GM23338 (cell line): ENCODE measurements at regions not wholly inside any gene's neighbourhood (a gene's known extent, or its start where the extent isn't known, plus 50 kb on each side); places are given as distances from the start of the nearest gene placed in this dataset.

Source experiments
- ATAC-seq: fragments of 200-7000 bp; cut with Tn5 transposase; 3 replicates; pipeline ENCODE4 v1.9.1; 2020
- DNase-seq: peaks from one replicate; pipeline ENCODE4 v3.0.0-alpha.2; 2015; ENCODE audit warnings: low spot score
- H2AFZ ChIP-seq: fragments of 200-600 bp; sonication (generic); 2 replicates; pipeline ENCODE4 v1.8.0; 2016; ENCODE audit warnings: antibody characterized with exemption, mild to moderate bottlenecking, moderate library complexity
- H3F3A ChIP-seq: fragments of 200-600 bp; sonication (generic); replicated peaks from 2 replicates; pipeline ENCODE4 v1.8.0; 2017; ENCODE audit warnings: antibody characterized with exemption, mixed run types, low read depth
- H3K27ac ChIP-seq: fragments of 200-600 bp; sonication (generic); 2 replicates; pipeline ENCODE4 v1.6.1; 2016; ENCODE audit warnings: low read depth
- H3K27me3 ChIP-seq: fragments of 200-600 bp; sonication (generic); 2 replicates; pipeline ENCODE4 v1.8.0; 2016; ENCODE audit warnings: mild to moderate bottlenecking, mixed run types, moderate library complexity; ENCODE audit not compliant: insufficient read depth
- H3K36me3 ChIP-seq: fragments of 200-600 bp; sonication (generic); 2 replicates; pipeline ENCODE4 v1.8.0; 2016; ENCODE audit warnings: mild to moderate bottlenecking; ENCODE audit not compliant: insufficient read depth
- H3K4me1 ChIP-seq: fragments of 200-600 bp; sonication (generic); 2 replicates; pipeline ENCODE4 v1.8.0; 2016; ENCODE audit warnings: mild to moderate bottlenecking, moderate library complexity; ENCODE audit not compliant: insufficient read depth
- H3K4me2 ChIP-seq: fragments of 200-600 bp; sonication (generic); 2 replicates; pipeline ENCODE4 v1.7.1; 2017; ENCODE audit warnings: mixed run types
- H3K4me3 ChIP-seq: fragments of 200-600 bp; sonication (generic); 2 replicates; pipeline ENCODE4 v1.6.1; 2016; ENCODE audit warnings: mixed run types
- H3K79me2 ChIP-seq: fragments of 200-600 bp; sonication (generic); replicated peaks from 2 replicates; pipeline ENCODE4 v1.8.0; 2017; ENCODE audit warnings: mild to moderate bottlenecking; ENCODE audit not compliant: insufficient read depth
- H3K9me2 ChIP-seq: fragments of 200-600 bp; sonication (generic); 2 replicates; pipeline ENCODE4 v1.8.0; 2017; ENCODE audit not compliant: insufficient read depth
- H4K20me1 ChIP-seq: fragments of 200-600 bp; sonication (generic); replicated peaks from 2 replicates; pipeline ENCODE4 v1.8.0; 2017; ENCODE audit warnings: mild to moderate bottlenecking; ENCODE audit not compliant: insufficient read depth
- H3K27ac Mint-ChIP-seq: 2 replicates; pipeline ENCODE4 v1.8.0; 2020; ENCODE audit warnings: inconsistent platforms, mild to moderate bottlenecking, moderate library complexity, mixed read lengths
- H3K27me3 Mint-ChIP-seq: 3 replicates; pipeline ENCODE4 v1.8.0; 2022; ENCODE audit warnings: low read depth, mild to moderate bottlenecking, moderate library complexity, mixed read lengths, inconsistent platforms; ENCODE audit not compliant: insufficient read depth, poor library complexity
- H3K36me3 Mint-ChIP-seq: 3 replicates; pipeline ENCODE4 v1.8.0; 2021; ENCODE audit warnings: low read depth, mild to moderate bottlenecking, inconsistent platforms, moderate library complexity, mixed read lengths
- H3K4me1 Mint-ChIP-seq: 3 replicates; pipeline ENCODE4 v1.8.0; 2020; ENCODE audit warnings: mild to moderate bottlenecking, inconsistent platforms, mixed read lengths
- H3K4me3 Mint-ChIP-seq: 3 replicates; pipeline ENCODE4 v1.8.0; 2021; ENCODE audit warnings: moderate library complexity, mild to moderate bottlenecking, inconsistent platforms, mixed read lengths
- H3K9me3 Mint-ChIP-seq: 3 replicates; pipeline ENCODE4 v1.8.0; 2020; ENCODE audit warnings: moderate library complexity, mild to moderate bottlenecking, inconsistent platforms, mixed read lengths
- CREB1 ChIP-seq: fragments of 250-450 bp; sonication (Bioruptor Pico); IDR thresholded peaks from 2 replicates; pipeline ENCODE4 v1.5.0; 2020; ENCODE audit warnings: low read depth, mild to moderate bottlenecking, moderate library complexity
- EZH2 ChIP-seq: fragments of 200-600 bp; sonication (generic); IDR thresholded peaks from one replicate; pipeline ENCODE4 v1.8.0; 2017; ENCODE audit warnings: antibody characterized with exemption, mild to moderate bottlenecking, low read depth; ENCODE audit not compliant: unreplicated experiment
- EZH2phosphoT487 ChIP-seq: fragments of 200-600 bp; sonication (generic); IDR thresholded peaks from one replicate; pipeline ENCODE4 v1.8.1; 2018; ENCODE audit warnings: antibody characterized with exemption; ENCODE audit not compliant: unreplicated experiment
- NANOG ChIP-seq: IDR thresholded peaks from 2 replicates; pipeline ENCODE4 v1.6.1; 2016; ENCODE audit warnings: antibody characterized with exemption, borderline replicate concordance
- ZNF114 ChIP-seq: fragments of 250-450 bp; sonication (Bioruptor Pico); IDR thresholded peaks from 2 replicates; pipeline ENCODE4 v1.5.0; 2020; ENCODE audit warnings: mild to moderate bottlenecking, moderate library complexity
- ZNF331 ChIP-seq: fragments of 250-450 bp; sonication (Bioruptor Pico); IDR thresholded peaks from 2 replicates; pipeline ENCODE4 v1.5.0; 2020; ENCODE audit warnings: low read depth, mild to moderate bottlenecking, moderate library complexity
- TF ChIP-seq, protein P1 (sequence below): fragments of 250-450 bp; sonication (Bioruptor Pico); IDR thresholded peaks from 2 replicates; pipeline ENCODE4 v1.5.0; 2020; ENCODE audit warnings: mild to moderate bottlenecking, moderate library complexity
- TF ChIP-seq, protein P2 (sequence below), 2 experiments: fragments of 200-600 bp in 1 of 2; sonication (generic) in 1 of 2; conservative IDR thresholded peaks; 2 replicates each; pipeline versions ENCODE4 v1.5.1 to v1.6.1; 2016 to 2017; ENCODE audit warnings: antibody characterized with exemption in 2 of 2, low read depth in 2 of 2, mild to moderate bottlenecking in 2 of 2, moderate library complexity in 1 of 2

DNA sequence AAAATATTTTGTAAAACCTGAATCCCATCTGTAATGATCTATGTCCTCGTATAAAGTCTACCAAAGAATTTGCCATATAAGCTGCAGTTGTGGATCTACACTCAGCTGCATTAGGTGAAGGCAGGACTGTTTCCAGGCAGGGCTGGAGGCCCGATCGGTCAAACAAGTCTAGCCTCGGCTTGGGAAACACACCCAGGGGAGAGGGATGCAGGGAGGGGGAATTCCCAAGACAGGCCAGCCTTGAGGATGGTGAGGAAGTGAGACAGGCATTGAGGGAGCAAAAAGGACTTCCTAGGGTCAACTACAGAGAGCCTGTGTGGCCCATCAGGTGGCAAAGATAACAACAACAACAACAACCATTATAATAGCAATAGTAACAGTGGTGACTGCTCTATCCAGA is 174.1 kb upstream of the FSTL4 start (continued):
- TF ChIP-seq, protein P1, sequence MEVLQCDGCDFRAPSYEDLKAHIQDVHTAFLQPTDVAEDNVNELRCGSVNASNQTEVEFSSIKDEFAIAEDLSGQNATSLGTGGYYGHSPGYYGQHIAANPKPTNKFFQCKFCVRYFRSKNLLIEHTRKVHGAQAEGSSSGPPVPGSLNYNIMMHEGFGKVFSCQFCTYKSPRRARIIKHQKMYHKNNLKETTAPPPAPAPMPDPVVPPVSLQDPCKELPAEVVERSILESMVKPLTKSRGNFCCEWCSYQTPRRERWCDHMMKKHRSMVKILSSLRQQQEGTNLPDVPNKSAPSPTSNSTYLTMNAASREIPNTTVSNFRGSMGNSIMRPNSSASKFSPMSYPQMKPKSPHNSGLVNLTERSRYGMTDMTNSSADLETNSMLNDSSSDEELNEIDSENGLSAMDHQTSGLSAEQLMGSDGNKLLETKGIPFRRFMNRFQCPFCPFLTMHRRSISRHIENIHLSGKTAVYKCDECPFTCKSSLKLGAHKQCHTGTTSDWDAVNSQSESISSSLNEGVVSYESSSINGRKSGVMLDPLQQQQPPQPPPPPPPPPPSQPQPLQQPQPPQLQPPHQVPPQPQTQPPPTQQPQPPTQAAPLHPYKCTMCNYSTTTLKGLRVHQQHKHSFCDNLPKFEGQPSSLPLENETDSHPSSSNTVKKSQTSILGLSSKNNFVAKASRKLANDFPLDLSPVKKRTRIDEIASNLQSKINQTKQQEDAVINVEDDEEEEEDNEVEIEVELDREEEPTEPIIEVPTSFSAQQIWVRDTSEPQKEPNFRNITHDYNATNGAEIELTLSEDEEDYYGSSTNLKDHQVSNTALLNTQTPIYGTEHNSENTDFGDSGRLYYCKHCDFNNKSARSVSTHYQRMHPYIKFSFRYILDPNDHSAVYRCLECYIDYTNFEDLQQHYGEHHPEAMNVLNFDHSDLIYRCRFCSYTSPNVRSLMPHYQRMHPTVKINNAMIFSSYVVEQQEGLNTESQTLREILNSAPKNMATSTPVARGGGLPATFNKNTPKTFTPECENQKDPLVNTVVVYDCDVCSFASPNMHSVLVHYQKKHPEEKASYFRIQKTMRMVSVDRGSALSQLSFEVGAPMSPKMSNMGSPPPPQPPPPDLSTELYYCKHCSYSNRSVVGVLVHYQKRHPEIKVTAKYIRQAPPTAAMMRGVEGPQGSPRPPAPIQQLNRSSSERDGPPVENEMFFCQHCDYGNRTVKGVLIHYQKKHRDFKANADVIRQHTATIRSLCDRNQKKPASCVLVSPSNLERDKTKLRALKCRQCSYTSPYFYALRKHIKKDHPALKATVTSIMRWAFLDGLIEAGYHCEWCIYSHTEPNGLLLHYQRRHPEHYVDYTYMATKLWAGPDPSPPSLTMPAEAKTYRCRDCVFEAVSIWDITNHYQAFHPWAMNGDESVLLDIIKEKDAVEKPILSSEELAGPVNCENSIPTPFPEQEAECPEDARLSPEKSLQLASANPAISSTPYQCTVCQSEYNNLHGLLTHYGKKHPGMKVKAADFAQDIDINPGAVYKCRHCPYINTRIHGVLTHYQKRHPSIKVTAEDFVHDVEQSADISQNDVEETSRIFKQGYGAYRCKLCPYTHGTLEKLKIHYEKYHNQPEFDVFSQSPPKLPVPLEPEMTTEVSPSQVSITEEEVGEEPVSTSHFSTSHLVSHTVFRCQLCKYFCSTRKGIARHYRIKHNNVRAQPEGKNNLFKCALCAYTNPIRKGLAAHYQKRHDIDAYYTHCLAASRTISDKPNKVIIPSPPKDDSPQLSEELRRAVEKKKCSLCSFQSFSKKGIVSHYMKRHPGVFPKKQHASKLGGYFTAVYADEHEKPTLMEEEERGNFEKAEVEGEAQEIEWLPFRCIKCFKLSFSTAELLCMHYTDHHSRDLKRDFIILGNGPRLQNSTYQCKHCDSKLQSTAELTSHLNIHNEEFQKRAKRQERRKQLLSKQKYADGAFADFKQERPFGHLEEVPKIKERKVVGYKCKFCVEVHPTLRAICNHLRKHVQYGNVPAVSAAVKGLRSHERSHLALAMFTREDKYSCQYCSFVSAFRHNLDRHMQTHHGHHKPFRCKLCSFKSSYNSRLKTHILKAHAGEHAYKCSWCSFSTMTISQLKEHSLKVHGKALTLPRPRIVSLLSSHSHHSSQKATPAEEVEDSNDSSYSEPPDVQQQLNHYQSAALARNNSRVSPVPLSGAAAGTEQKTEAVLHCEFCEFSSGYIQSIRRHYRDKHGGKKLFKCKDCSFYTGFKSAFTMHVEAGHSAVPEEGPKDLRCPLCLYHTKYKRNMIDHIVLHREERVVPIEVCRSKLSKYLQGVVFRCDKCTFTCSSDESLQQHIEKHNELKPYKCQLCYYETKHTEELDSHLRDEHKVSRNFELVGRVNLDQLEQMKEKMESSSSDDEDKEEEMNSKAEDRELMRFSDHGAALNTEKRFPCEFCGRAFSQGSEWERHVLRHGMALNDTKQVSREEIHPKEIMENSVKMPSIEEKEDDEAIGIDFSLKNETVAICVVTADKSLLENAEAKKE (CRISPR knock-in tag) = no peak
- TF ChIP-seq ZNF331 (no peak), EZH2phosphoT487 (no peak), EZH2 (no peak), ZNF114 (CRISPR knock-in tag) (no peak), CREB1 (CRISPR knock-in tag) (no peak)

DNA sequence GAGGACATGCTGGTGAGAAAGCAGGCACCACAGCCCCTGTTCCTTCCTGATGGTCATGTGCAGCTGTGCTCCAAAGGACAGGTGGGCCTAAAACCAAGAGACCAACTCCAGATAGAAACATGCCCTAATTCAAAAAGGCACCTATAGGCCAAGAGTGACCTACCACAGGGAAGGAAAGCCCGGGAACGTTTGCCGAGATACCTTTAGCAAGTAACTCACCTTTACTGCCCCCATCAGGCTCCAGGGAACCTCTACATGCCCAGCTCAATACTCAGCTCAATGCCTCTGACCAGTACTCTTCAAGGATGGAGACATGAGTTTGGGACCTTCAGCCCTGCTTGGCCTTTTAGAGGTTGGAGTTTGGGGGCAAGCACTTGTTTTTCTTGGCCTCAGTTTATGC is 172.8 kb upstream of the FSTL4 start:
- peaks cover 3% of the 10 kb centered on the region for H3K27me3 Mint-ChIP-seq
- ATAC-seq = peak; percentile 86
- DNase-seq = peak; percentile 72

More for the DNA sequence above, 172.8 kb upstream of the FSTL4 start:
- Mint-ChIP-seq H3K36me3 (no peaks in the 10 kb centered on the region), H3K4me3 (no peak overlapping the region), H3K27ac (no peak overlapping the region), H3K9me3 (no peaks in the 10 kb centered on the region), H3K4me1 (peaks cover 11% of the 10 kb centered on the region)
- no peak overlapping the region for H2AFZ ChIP-seq
- no peaks in the 10 kb centered on the region for H3K79me2 ChIP-seq
- H3K27me3 ChIP-seq = no peaks in the 10 kb centered on the region
- no peaks in the 10 kb centered on the region for H3K36me3 ChIP-seq
- no peaks in the 10 kb centered on the region for H3K4me1 ChIP-seq
- H4K20me1 ChIP-seq = no peaks in the 10 kb centered on the region
- peaks cover 2% of the 10 kb centered on the region; the same call in 1 of the 2 replicates for H3K9me2 ChIP-seq
- no peak overlapping the region for H3K4me2 ChIP-seq
- TF ChIP-seq, protein P2, sequence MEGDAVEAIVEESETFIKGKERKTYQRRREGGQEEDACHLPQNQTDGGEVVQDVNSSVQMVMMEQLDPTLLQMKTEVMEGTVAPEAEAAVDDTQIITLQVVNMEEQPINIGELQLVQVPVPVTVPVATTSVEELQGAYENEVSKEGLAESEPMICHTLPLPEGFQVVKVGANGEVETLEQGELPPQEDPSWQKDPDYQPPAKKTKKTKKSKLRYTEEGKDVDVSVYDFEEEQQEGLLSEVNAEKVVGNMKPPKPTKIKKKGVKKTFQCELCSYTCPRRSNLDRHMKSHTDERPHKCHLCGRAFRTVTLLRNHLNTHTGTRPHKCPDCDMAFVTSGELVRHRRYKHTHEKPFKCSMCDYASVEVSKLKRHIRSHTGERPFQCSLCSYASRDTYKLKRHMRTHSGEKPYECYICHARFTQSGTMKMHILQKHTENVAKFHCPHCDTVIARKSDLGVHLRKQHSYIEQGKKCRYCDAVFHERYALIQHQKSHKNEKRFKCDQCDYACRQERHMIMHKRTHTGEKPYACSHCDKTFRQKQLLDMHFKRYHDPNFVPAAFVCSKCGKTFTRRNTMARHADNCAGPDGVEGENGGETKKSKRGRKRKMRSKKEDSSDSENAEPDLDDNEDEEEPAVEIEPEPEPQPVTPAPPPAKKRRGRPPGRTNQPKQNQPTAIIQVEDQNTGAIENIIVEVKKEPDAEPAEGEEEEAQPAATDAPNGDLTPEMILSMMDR (conservative IDR thresholded peaks at IDR 0.05; ENCODE audit: low read depth in 2 of 2) = peak; percentile 46 to 60
- TF ChIP-seq, protein P1 (CRISPR knock-in tag) = no peak
- TF ChIP-seq NANOG = no peak
- no peak overlapping the region for H3K27ac ChIP-seq
- H3F3A ChIP-seq = no peaks in the 10 kb centered on the region
- no peak overlapping the region for H3K4me3 ChIP-seq
